ENCODE measurements at regions not wholly inside any gene's neighbourhood (a gene's known extent, or its start where the extent isn't known, plus 50 kb on each side); places are given as distances from the start of the nearest gene placed in this dataset.
"Not testable (repeated sequence)": the region's sequence is repeated elsewhere in the genome, so short reads cannot be mapped to it uniquely, and the experiment has no call there.

- no peak for DNase-seq (ENCODE audit: low spot score)
- FAIRE-seq: no peak
Observed at GRCh38 chr7:81887098-81888090, 117.5 kb upstream of the HGF start.

- no peak for FAIRE-seq
- no peak for DNase-seq (ENCODE audit: low spot score)
Observed at GRCh38 chr7:81886211-81886764, 116.4 kb upstream of the HGF start.

- no peak for FAIRE-seq
- no peak for DNase-seq (ENCODE audit: low spot score)
Observed at GRCh38 chr7:81884817-81885216, 115.0 kb upstream of the HGF start.

DNA sequence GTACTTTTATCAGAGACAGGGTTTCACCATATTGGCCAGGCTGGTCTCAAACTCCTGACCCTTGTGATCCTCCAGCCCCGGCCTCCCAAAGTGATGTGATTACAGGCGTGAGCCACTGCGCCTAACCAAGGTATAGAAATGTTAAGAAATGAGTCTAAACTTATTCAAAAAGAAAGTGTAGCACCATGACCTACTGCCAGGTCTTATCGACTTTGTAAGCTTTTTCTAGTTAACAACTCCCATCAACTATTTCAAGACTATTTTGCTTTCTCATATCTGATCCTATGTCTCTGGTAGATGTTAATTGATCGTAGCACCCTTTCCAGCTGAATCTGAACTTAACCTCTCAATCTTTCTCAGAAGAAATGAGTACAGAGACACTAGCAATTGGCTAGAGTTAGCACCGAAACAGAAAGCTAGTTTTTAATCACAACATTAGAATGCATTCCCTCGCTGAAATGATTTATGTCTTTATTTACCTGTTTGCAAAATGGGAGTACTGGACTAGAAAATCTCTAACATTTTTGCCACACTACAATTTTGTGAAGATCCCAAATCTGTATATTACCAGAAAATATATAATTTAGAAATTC is 114.0 kb upstream of the HGF start:
- FAIRE-seq: no peak
- no peak for DNase-seq (ENCODE audit: low spot score)

DNA sequence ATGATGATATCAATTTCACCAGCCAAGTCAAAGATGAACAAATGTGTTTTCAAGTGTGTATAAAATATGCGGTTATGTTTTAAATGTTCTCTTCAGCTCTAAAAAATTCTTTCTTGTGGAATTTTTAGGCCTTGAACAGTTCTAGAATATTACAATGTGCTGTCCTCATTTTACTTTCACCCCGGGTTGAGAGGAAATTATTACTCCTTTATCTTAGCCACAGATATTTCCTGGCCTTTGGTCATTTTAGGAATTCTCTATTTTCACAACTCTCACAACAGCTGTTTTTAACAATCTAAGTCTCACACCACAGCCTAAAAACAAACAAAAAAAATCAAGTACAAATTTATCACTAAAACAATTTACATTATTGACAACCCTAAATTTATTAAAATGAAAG is 112.2 kb upstream of the HGF start:
- DNase-seq (ENCODE audit: low spot score) (no peak), FAIRE-seq (no peak)

GRCh38 chr7:81877890-81878289 is 108.0 kb upstream of the HGF start:
- DNase-seq (ENCODE audit: low spot score): no peak
- peak; percentile 72 for FAIRE-seq

- FAIRE-seq: no peak
- no peak for DNase-seq (ENCODE audit: low spot score)
Observed at GRCh38 chr7:81873559-81873958, 103.7 kb upstream of the HGF start.

DNA sequence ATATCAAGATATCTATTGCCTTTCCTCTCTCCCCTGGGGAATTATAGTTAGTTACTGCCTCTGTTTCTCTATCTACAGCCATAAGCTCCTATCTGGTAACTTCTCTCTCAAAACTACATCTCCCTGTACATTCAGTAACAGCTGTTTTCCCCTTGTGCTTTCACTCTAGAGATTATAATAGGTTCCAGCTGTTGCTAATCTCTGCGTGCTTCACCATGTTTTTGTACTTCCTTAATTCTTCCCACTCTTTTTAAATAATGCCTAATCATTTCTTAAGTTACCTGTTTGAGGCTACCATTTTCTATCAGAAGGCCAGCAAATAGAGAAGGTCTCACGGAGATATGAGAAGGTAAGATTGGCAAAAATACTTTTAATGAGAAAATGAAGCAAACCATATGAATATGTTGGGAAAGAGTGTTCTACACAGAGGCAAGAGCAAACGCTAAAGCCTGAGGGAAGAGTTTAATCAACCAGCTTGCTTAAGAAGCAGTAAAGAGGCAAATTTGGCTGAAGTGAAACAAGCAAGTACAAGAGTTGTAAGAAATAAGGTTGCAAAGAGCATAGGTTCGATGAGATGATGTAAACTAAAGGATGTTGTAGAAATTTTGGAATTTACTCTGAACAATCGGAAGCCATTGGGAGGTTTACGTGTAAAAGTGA is 101.9 kb upstream of the HGF start:
- DNase-seq (ENCODE audit: low spot score): no peak
- FAIRE-seq: peak; percentile 50

GRCh38 chr7:81870608-81871007 is 100.8 kb upstream of the HGF start:
- FAIRE-seq (no peak), DNase-seq (ENCODE audit: low spot score) (no peak)

GRCh38 chr7:81869670-81870069 is 99.8 kb upstream of the HGF start:
- FAIRE-seq (no peak), DNase-seq (ENCODE audit: low spot score) (no peak)

DNA sequence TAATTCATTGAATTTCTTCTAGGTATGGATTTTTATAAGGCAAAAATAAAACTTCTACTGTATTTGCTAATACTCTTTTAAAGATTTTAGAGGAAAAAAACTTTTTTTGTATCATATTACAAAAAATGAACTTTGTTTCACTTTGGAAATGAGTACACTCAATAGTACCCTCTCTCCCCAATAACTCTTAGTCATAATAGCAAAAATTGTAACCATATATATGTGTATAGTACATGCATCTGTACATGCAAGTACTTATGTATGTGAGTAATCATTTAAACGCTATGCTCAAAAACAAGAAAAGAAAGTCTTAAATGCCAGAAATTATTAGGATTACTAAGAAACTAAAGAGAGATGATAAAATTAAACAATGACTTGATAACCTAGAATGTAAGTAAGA is 95.9 kb upstream of the HGF start:
- DNase-seq (ENCODE audit: low spot score) (no peak), FAIRE-seq (no peak)

GRCh38 chr7:81859433-81859832 is 89.6 kb upstream of the HGF start:
- no peak for FAIRE-seq
- DNase-seq (ENCODE audit: low spot score): no peak

- FAIRE-seq: peak; percentile 94
- DNase-seq (ENCODE audit: low spot score): not testable (repeated sequence)
Observed at GRCh38 chr7:81858820-81859219, 89.0 kb upstream of the HGF start.

DNA sequence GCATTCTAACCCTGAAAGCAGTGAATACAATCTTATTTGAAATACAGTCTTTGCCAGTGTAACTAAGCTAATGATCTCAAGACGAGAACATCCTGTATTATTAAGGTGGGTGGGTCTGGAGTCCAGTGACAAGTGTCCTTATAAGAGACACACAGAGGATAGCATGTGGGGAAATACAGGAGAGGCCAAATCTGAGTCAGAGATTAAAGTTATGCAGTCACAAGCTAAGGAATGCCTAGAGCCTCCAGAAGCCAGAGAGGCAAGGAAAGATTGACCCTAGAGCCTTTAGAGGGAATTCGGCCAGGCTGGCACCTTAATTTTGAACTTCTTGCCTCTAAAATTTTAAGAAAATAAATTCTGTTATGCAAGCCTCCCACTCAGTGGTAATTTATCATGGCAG is 87.5 kb upstream of the HGF start:
- no peak for DNase-seq (ENCODE audit: low spot score)
- FAIRE-seq: no peak

- DNase-seq (ENCODE audit: low spot score) (no peak), FAIRE-seq (no peak)
Observed at GRCh38 chr7:81854518-81854917, 84.7 kb upstream of the HGF start.

DNA sequence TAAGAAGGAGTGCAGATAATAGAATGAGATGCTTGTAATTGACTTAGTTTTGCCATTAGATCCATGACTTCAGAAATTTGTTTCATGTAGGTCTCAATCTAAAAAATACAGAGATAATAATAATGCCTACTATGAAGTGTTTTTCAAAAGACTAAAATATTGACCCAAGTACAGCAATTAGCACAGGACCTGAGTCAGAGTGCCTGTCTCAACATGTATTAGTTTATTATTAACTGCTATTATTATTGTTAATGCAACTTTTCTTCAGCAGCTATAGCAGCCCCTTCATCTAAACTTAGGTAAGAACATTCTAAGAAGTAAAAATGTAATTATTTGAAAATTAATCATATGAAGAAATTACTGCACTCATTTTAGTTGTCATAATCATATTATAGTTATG is 82.9 kb upstream of the HGF start:
- FAIRE-seq: no peak

GRCh38 chr7:81851413-81851812 is 81.6 kb upstream of the HGF start:
- no peak for FAIRE-seq
- no peak for DNase-seq (ENCODE audit: low spot score)

More for the DNA sequence above, 82.9 kb upstream of the HGF start:
- DNase-seq (ENCODE audit: low spot score): no peak

GRCh38 chr7:81846398-81846797 is 76.6 kb upstream of the HGF start:
- DNase-seq (ENCODE audit: low spot score) (peak; percentile 18), FAIRE-seq (peak; percentile 81)

GRCh38 chr7:81845744-81846241 is 75.9 kb upstream of the HGF start:
- no peak for DNase-seq (ENCODE audit: low spot score)
- FAIRE-seq: no peak

- DNase-seq (ENCODE audit: low spot score); FAIRE-seq: not testable (repeated sequence)
Observed at GRCh38 chr7:81843657-81844056, 73.8 kb upstream of the HGF start.

DNA sequence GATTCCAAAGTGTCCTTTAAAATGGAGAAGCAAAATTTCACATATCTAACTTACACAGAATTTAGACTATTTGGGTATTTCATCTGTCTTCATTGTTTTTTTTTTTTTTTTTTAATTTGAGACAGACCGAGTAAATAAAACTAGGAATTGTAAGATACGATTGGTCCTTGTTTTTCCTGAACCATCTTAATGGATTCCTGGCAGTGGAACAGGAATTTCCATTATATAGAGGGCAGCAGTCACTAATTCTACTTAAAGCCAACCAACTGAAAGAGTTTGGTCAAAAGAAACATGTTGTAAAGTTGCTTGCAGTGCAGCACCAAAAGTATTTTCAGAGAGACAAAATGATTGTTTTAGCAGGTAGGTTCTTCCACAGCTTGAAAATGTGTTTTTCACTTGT is 72.5 kb upstream of the HGF start:
- FAIRE-seq (no peak), DNase-seq (ENCODE audit: low spot score) (no peak)

Data from urothelium cell line (cell line).